ENCODE measurements at regions not wholly inside any gene's neighbourhood (a gene's known extent, or its start where the extent isn't known, plus 50 kb on each side); places are given as distances from the start of the nearest gene placed in this dataset.

DNA sequence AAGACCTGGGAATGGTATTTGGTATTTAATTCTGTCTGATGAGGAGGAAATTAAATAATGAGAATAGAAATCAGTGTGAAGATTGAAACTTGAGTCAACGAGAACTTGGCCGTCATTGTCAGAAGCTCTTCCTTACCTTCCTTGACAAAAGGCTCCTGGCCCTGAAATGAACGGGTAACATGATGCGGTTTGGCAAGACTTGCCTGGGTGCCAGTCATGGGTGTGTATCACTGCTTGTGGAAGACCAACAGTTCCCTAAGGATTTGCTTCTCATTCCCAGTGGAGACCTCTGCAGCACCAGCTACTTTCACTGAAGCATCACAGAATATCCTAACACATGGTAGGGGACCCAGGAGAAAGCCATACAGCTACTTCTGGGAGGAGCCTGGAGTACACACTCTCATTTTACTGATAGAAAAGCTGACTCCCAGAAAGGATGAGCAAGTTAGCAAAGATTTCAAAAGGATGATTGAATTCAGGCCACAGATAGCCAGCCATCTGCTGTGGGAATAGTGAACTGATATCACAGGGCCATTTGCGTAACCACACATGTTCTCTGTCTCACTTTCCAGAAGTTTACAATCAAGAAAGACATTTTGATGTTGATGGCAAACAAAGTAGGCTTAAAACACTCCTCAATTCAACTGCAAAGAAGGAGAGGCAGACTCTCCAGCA is 258.1 kb upstream of the SALL1 start:
- intact Hi-C loops (cut with DNase I, micrococcal nuclease), result no loop called here
- no peak overlapping the region for H3K4me3 ChIP-seq (ENCODE audit: low read length)
- POLR2A ChIA-PET, result no interaction called here
- no peak overlapping the region for H3K27ac ChIP-seq (ENCODE audit: low read depth in 1 of 2, low read length in 2 of 2)
- Mint-ChIP-seq H3K4me1 (ENCODE audit: low read depth) (no peaks in the 10 kb centered on the region), H3K36me3 (ENCODE audit: low read depth) (no peaks in the 10 kb centered on the region), H3K27me3 (no peaks in the 10 kb centered on the region), H3K4me3 (no peak overlapping the region), H3K27ac (no peak overlapping the region), H3K9me3 (no peaks in the 10 kb centered on the region)
- CTCF ChIA-PET, result no interaction called here
- H3K27me3 ChIP-seq (ENCODE audit: control insufficient read depth in 1 of 2, insufficient read depth in 2 of 2, low read length in 2 of 2), result no peaks in the 10 kb centered on the region
- ATAC-seq (ENCODE audit: poor library complexity) (no peak), DNase-seq (no peak)
- H3K36me3 ChIP-seq (ENCODE audit: insufficient read depth, low read length), result no peaks in the 10 kb centered on the region
- H3K9me3 ChIP-seq (ENCODE audit: control insufficient read depth in 1 of 2, insufficient read depth in 1 of 2, low read length in 2 of 2), result peaks cover 0 to 3% of the 10 kb centered on the region in 2 experiments
- no peaks in the 10 kb centered on the region for H3K4me1 ChIP-seq (ENCODE audit: insufficient read depth, low read length)
- TF ChIP-seq, protein P1, sequence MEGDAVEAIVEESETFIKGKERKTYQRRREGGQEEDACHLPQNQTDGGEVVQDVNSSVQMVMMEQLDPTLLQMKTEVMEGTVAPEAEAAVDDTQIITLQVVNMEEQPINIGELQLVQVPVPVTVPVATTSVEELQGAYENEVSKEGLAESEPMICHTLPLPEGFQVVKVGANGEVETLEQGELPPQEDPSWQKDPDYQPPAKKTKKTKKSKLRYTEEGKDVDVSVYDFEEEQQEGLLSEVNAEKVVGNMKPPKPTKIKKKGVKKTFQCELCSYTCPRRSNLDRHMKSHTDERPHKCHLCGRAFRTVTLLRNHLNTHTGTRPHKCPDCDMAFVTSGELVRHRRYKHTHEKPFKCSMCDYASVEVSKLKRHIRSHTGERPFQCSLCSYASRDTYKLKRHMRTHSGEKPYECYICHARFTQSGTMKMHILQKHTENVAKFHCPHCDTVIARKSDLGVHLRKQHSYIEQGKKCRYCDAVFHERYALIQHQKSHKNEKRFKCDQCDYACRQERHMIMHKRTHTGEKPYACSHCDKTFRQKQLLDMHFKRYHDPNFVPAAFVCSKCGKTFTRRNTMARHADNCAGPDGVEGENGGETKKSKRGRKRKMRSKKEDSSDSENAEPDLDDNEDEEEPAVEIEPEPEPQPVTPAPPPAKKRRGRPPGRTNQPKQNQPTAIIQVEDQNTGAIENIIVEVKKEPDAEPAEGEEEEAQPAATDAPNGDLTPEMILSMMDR (IDR thresholded peaks at IDR 0.05), result no peak

DNA sequence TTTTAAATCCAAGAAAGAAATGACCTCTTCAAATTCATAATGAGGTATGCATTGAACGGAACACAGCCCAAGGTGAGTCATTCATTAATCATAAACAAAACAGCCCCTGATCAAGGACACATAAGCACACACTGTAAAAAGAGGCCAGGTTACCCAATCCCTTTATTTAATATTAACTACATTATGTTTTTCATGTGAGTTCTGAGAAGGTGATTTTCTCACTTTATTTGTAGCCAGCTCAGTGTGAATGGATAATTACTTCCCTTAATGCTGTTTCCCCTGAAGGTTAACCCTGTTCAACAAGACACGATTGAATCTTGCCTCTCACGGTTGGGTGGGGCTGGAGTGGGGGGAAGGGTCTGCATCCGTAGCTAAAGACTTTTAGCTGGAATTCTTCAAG is 257.3 kb upstream of the SALL1 start:
- peaks cover 3% of the 10 kb centered on the region for H3K9me3 Mint-ChIP-seq
- POLR2A ChIA-PET, result no interaction called here
- H3K9me3 ChIP-seq (ENCODE audit: control insufficient read depth in 1 of 2, insufficient read depth in 1 of 2, low read length in 2 of 2), result peaks cover 0 to 3% of the 10 kb centered on the region in 2 experiments

DNA sequence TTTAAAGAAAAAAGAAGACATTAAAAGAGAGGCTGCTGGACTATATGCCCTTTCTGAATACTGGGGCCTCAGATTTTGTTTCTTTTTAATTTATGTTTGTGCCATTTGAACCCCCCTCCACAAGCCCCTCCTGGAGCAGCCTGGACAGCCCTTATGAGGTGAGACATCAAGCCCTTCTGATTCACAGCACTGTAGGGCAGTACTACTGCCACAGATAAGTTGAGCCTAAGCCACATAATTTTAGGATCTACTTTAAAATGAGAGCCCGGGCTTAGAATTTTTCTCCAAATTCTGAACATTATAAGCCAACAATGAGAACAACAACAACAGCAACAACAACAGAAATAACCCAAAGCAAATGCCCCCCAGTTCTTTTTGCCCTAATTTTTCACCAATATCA is 256.9 kb upstream of the SALL1 start:
- Histone ChIP-seq H3K36me3 (ENCODE audit: insufficient read depth, low read length) (no peaks in the 10 kb centered on the region), H3K9me3 (ENCODE audit: control insufficient read depth in 1 of 2, insufficient read depth in 1 of 2, low read length in 2 of 2) (peaks cover 0 to 3% of the 10 kb centered on the region in 2 experiments), H3K27ac (ENCODE audit: low read depth in 1 of 2, low read length in 2 of 2) (no peak overlapping the region), H3K27me3 (ENCODE audit: control insufficient read depth in 1 of 2, insufficient read depth in 2 of 2, low read length in 2 of 2) (no peaks in the 10 kb centered on the region), H3K4me3 (ENCODE audit: low read length) (no peak overlapping the region), H3K4me1 (ENCODE audit: insufficient read depth, low read length) (no peaks in the 10 kb centered on the region)
- intact Hi-C loops (cut with DNase I, micrococcal nuclease), result no loop called here
- peaks cover 5% of the 10 kb centered on the region for H3K9me3 Mint-ChIP-seq
- no peak overlapping the region for H3K27ac Mint-ChIP-seq
- ATAC-seq (ENCODE audit: poor library complexity) (no peak), DNase-seq (no peak)
- POLR2A ChIA-PET, result no interaction called here
- TF ChIP-seq, protein P1 (IDR thresholded peaks at IDR 0.05), result no peak
- no peak overlapping the region for H3K4me3 Mint-ChIP-seq
- H3K27me3 Mint-ChIP-seq, result no peaks in the 10 kb centered on the region
- no peaks in the 10 kb centered on the region for H3K4me1 Mint-ChIP-seq (ENCODE audit: low read depth)
- no peaks in the 10 kb centered on the region for H3K36me3 Mint-ChIP-seq (ENCODE audit: low read depth)
- CTCF ChIA-PET, result no interaction called here

More for the DNA sequence above, 257.3 kb upstream of the SALL1 start:
- Histone ChIP-seq H3K4me3 (ENCODE audit: low read length) (no peak overlapping the region), H3K27me3 (ENCODE audit: control insufficient read depth in 1 of 2, insufficient read depth in 2 of 2, low read length in 2 of 2) (no peaks in the 10 kb centered on the region), H3K36me3 (ENCODE audit: insufficient read depth, low read length) (no peaks in the 10 kb centered on the region), H3K4me1 (ENCODE audit: insufficient read depth, low read length) (no peaks in the 10 kb centered on the region), H3K27ac (ENCODE audit: low read depth in 1 of 2, low read length in 2 of 2) (no peak overlapping the region)
- Mint-ChIP-seq H3K27ac (no peak overlapping the region), H3K27me3 (no peaks in the 10 kb centered on the region), H3K4me3 (no peak overlapping the region), H3K36me3 (ENCODE audit: low read depth) (no peaks in the 10 kb centered on the region), H3K4me1 (ENCODE audit: low read depth) (no peaks in the 10 kb centered on the region)
- DNase-seq, result no peak
- ATAC-seq (ENCODE audit: poor library complexity), result no peak
- CTCF ChIA-PET, result no interaction called here
- TF ChIP-seq, protein P1 (IDR thresholded peaks at IDR 0.05), result no peak
- intact Hi-C loops (cut with DNase I, micrococcal nuclease), result no loop called here
